Hepatocyte (in vitro differentiated cells): ENCODE measurements at regions not wholly inside any gene's neighbourhood (a gene's known extent, or its start where the extent isn't known, plus 50 kb on each side); places are given as distances from the start of the nearest gene placed in this dataset.

Source experiments
- DNase-seq: peaks from one replicate; pipeline ENCODE4 v3.0.0-alpha.2; 2016; ENCODE audit warnings: low spot score
- H2AFZ ChIP-seq: fragments of 200-600 bp; sonication (generic); 2 replicates; pipeline ENCODE4 v1.6.0; 2016; ENCODE audit warnings: antibody characterized with exemption, mild to moderate bottlenecking
- H3K27ac ChIP-seq: fragments of 200-600 bp; sonication (generic); 2 replicates; pipeline ENCODE4 v1.5.1; 2016; ENCODE audit warnings: mild to moderate bottlenecking
- H3K27me3 ChIP-seq: fragments of 200-600 bp; sonication (generic); 2 replicates; pipeline ENCODE4 v1.6.1; 2016
- H3K36me3 ChIP-seq: fragments of 200-600 bp; sonication (generic); replicated peaks from 2 replicates; pipeline ENCODE4 v1.5.1; 2016; ENCODE audit warnings: low read depth; ENCODE audit not compliant: insufficient read depth
- H3K4me1 ChIP-seq: fragments of 200-600 bp; sonication (generic); 2 replicates; pipeline ENCODE4 v1.5.1; 2016; ENCODE audit warnings: mild to moderate bottlenecking, moderate library complexity; ENCODE audit not compliant: insufficient read depth
- H3K4me2 ChIP-seq: fragments of 200-600 bp; sonication (generic); 2 replicates; pipeline ENCODE4 v1.6.0; 2016
- H3K4me3 ChIP-seq: fragments of 200-600 bp; sonication (generic); 2 replicates; pipeline ENCODE4 v1.5.1; 2016; ENCODE audit warnings: mild to moderate bottlenecking
- H3K79me2 ChIP-seq: fragments of 200-600 bp; sonication (generic); 2 replicates; pipeline ENCODE4 v1.6.0; 2017; ENCODE audit warnings: mild to moderate bottlenecking
- H3K9me2 ChIP-seq: fragments of 200-600 bp; sonication (generic); replicated peaks from 2 replicates; pipeline ENCODE4 v1.6.0; 2017; ENCODE audit warnings: mild to moderate bottlenecking; ENCODE audit not compliant: insufficient read depth
- H3K9me3 ChIP-seq: fragments of 200-600 bp; sonication (generic); 2 replicates; pipeline ENCODE4 v1.5.1; 2016; ENCODE audit warnings: low read depth, mild to moderate bottlenecking
- H4K20me1 ChIP-seq: fragments of 200-600 bp; sonication (generic); 2 replicates; pipeline ENCODE4 v1.6.0; 2016; ENCODE audit warnings: mild to moderate bottlenecking; ENCODE audit not compliant: insufficient read depth, poor library complexity, severe bottlenecking
- CTCF ChIP-seq: fragments of 200-600 bp; sonication (generic); IDR thresholded peaks from 2 replicates; pipeline ENCODE4 v1.5.1; 2016; ENCODE audit warnings: antibody characterized with exemption, mild to moderate bottlenecking; ENCODE audit not compliant: poor library complexity
- EZH2 ChIP-seq: fragments of 200-600 bp; sonication (generic); IDR thresholded peaks from 2 replicates; pipeline ENCODE4 v1.6.1; 2016; ENCODE audit warnings: antibody characterized with exemption, mild to moderate bottlenecking, borderline replicate concordance
- EZH2phosphoT487 ChIP-seq: fragments of 200-600 bp; sonication (generic); IDR thresholded peaks from one replicate; pipeline ENCODE4 v1.6.1; 2018; ENCODE audit warnings: antibody characterized with exemption, mild to moderate bottlenecking, low read depth, moderate library complexity; ENCODE audit not compliant: unreplicated experiment, severe bottlenecking
- WGBS: methylation state at CpG from one replicate; pipeline ENCODE4 v1.1.6; 2016; ENCODE audit warnings: low lambda C conversion rate; ENCODE audit errors: missing lambda C conversion rate; 5-methylcytosine and 5-hydroxymethylcytosine counted together

GRCh38 chr6:133689863-133690262, 199.1 kb upstream of the TCF21 start:
- Histone ChIP-seq H3K36me3 (no peaks in the 10 kb centered on the region), H3K4me1 (no peaks in the 10 kb centered on the region), H3K4me2 (no peak overlapping the region), H3K27me3 (no peaks in the 10 kb centered on the region), H3K79me2 (no peaks in the 10 kb centered on the region), H3K4me3 (no peak overlapping the region), H3K27ac (no peak overlapping the region), H2AFZ (no peak overlapping the region), H3K9me2 (no peaks in the 10 kb centered on the region), H4K20me1 (no peaks in the 10 kb centered on the region), H3K9me3 (no peaks in the 10 kb centered on the region)
- WGBS = 79% methylated on average over 5 of the region's 5 CpGs
- DNase-seq = no peak
- TF ChIP-seq EZH2 (no peak), CTCF (no peak), EZH2phosphoT487 (no peak)

GRCh38 chr6:133693565-133693964, 195.3 kb upstream of the TCF21 start:
- H4K20me1 ChIP-seq = no peaks in the 10 kb centered on the region
- no peaks in the 10 kb centered on the region for H3K9me2 ChIP-seq
- H3K4me3 ChIP-seq = no peak overlapping the region
- no peaks in the 10 kb centered on the region for H3K79me2 ChIP-seq
- no peak for TF ChIP-seq CTCF
- no peak for TF ChIP-seq EZH2phosphoT487
- TF ChIP-seq EZH2 = no peak
- no peak overlapping the region for H2AFZ ChIP-seq
- 97% methylated on average over 1 of the region's 1 CpG for WGBS
- H3K27me3 ChIP-seq = no peaks in the 10 kb centered on the region
- no peak for DNase-seq
- no peaks in the 10 kb centered on the region for H3K9me3 ChIP-seq
- no peak overlapping the region for H3K27ac ChIP-seq
- H3K4me2 ChIP-seq = no peak overlapping the region
- H3K36me3 ChIP-seq = no peaks in the 10 kb centered on the region
- H3K4me1 ChIP-seq = no peaks in the 10 kb centered on the region

- Histone ChIP-seq H3K4me1 (no peaks in the 10 kb centered on the region), H3K9me2 (no peaks in the 10 kb centered on the region), H3K4me2 (no peak overlapping the region), H3K36me3 (no peaks in the 10 kb centered on the region), H4K20me1 (no peaks in the 10 kb centered on the region), H3K9me3 (no peaks in the 10 kb centered on the region), H3K79me2 (no peaks in the 10 kb centered on the region), H3K27me3 (no peaks in the 10 kb centered on the region), H3K27ac (no peak overlapping the region), H2AFZ (no peak overlapping the region), H3K4me3 (no peak overlapping the region)
- DNase-seq = no peak
- TF ChIP-seq EZH2phosphoT487 (no peak), EZH2 (no peak), CTCF (no peak)
Observed at GRCh38 chr6:133697185-133697584, 191.7 kb upstream of the TCF21 start.

GRCh38 chr6:133697666-133698065, 191.2 kb upstream of the TCF21 start:
- H3K36me3 ChIP-seq = no peaks in the 10 kb centered on the region
- no peaks in the 10 kb centered on the region for H3K9me2 ChIP-seq
- TF ChIP-seq EZH2 = no peak
- no peak for TF ChIP-seq EZH2phosphoT487
- TF ChIP-seq CTCF = no peak
- no peak overlapping the region for H2AFZ ChIP-seq
- no peak overlapping the region for H3K4me3 ChIP-seq
- no peaks in the 10 kb centered on the region for H3K79me2 ChIP-seq
- H4K20me1 ChIP-seq = no peaks in the 10 kb centered on the region
- no peaks in the 10 kb centered on the region for H3K27me3 ChIP-seq
- DNase-seq = no peak
- no peaks in the 10 kb centered on the region for H3K4me1 ChIP-seq
- no peak overlapping the region for H3K27ac ChIP-seq
- no peaks in the 10 kb centered on the region for H3K9me3 ChIP-seq
- H3K4me2 ChIP-seq = no peak overlapping the region
- 90% methylated on average over 1 of the region's 1 CpG for WGBS
